Progenitor cell of endocrine pancreas (in vitro differentiated cells): ENCODE measurements at regions not wholly inside any gene's neighbourhood (a gene's known extent, or its start where the extent isn't known, plus 50 kb on each side); places are given as distances from the start of the nearest gene placed in this dataset.

ENCODE experiments used
- DNase-seq: peaks from one replicate; pipeline ENCODE4 v3.0.0; 2021; ENCODE audit warnings: low spot score; ENCODE audit not compliant: unreplicated experiment
- H3K27ac Mint-ChIP-seq: 2 replicates; pipeline ENCODE4 v1.8.0; 2021; ENCODE audit warnings: mild to moderate bottlenecking, moderate library complexity, mixed read lengths
- H3K27me3 Mint-ChIP-seq: 2 replicates; pipeline ENCODE4 v1.8.0; 2021; ENCODE audit warnings: mixed read lengths
- H3K36me3 Mint-ChIP-seq: 2 replicates; pipeline ENCODE4 v1.8.0; 2022; ENCODE audit warnings: mixed read lengths; ENCODE audit not compliant: insufficient read depth
- H3K4me1 Mint-ChIP-seq: 2 replicates; pipeline ENCODE4 v1.8.0; 2021; ENCODE audit warnings: low read depth, mixed read lengths
- H3K4me3 Mint-ChIP-seq: 2 replicates; pipeline ENCODE4 v1.8.0; 2021; ENCODE audit warnings: low read depth, mild to moderate bottlenecking, moderate library complexity, mixed read lengths
- H3K9me3 Mint-ChIP-seq: 2 replicates; pipeline ENCODE4 v1.8.0; 2021; ENCODE audit warnings: low read depth, mixed read lengths
- CTCF ChIP-seq: fragments of 200-600 bp; sonication (generic); IDR thresholded peaks from one replicate; pipeline ENCODE4 v1.5.0; 2021; ENCODE audit warnings: antibody characterized with exemption, mild to moderate bottlenecking; ENCODE audit not compliant: unreplicated experiment

- H3K4me1 Mint-ChIP-seq: peaks cover 6% of the 10 kb centered on the region
Measured at GRCh38 chr2:163801486-163801885, 65.7 kb upstream of the FIGN start.

GRCh38 chr2:163800951-163801381, 65.2 kb upstream of the FIGN start:
- no peaks in the 10 kb centered on the region for H3K36me3 Mint-ChIP-seq
- H3K4me1 Mint-ChIP-seq: peaks cover 6% of the 10 kb centered on the region
- no peak for DNase-seq
- H3K27ac Mint-ChIP-seq: no peak overlapping the region
- no peaks in the 10 kb centered on the region for H3K9me3 Mint-ChIP-seq
- no peak for TF ChIP-seq CTCF
- H3K27me3 Mint-ChIP-seq: no peaks in the 10 kb centered on the region
- no peak overlapping the region for H3K4me3 Mint-ChIP-seq

More at GRCh38 chr2:163801486-163801885, 65.7 kb upstream of the FIGN start:
- Mint-ChIP-seq H3K27ac (no peak overlapping the region), H3K36me3 (no peaks in the 10 kb centered on the region), H3K9me3 (no peaks in the 10 kb centered on the region), H3K27me3 (no peaks in the 10 kb centered on the region), H3K4me3 (no peak overlapping the region)
- no peak for TF ChIP-seq CTCF
- DNase-seq: no peak

- Mint-ChIP-seq H3K27ac (no peak overlapping the region), H3K4me1 (peaks cover 6% of the 10 kb centered on the region), H3K27me3 (no peaks in the 10 kb centered on the region), H3K4me3 (no peak overlapping the region), H3K9me3 (no peaks in the 10 kb centered on the region), H3K36me3 (no peaks in the 10 kb centered on the region)
- DNase-seq: no peak
- no peak for TF ChIP-seq CTCF
Measured at GRCh38 chr2:163799807-163800206, 64.0 kb upstream of the FIGN start.

GRCh38 chr2:163794635-163795034, 58.8 kb upstream of the FIGN start:
- DNase-seq: no peak
- H3K4me1 Mint-ChIP-seq: peaks cover 4% of the 10 kb centered on the region

More at GRCh38 chr2:163794635-163795034, 58.8 kb upstream of the FIGN start:
- H3K36me3 Mint-ChIP-seq: no peaks in the 10 kb centered on the region
- H3K27me3 Mint-ChIP-seq: no peaks in the 10 kb centered on the region
- no peak for TF ChIP-seq CTCF
- H3K4me3 Mint-ChIP-seq: no peak overlapping the region
- H3K9me3 Mint-ChIP-seq: no peaks in the 10 kb centered on the region
- H3K27ac Mint-ChIP-seq: no peak overlapping the region
